IMR-90 (cell line): ENCODE measurements at regions not wholly inside any gene's neighbourhood (a gene's known extent, or its start where the extent isn't known, plus 50 kb on each side); places are given as distances from the start of the nearest gene placed in this dataset.
"Not testable (repeated sequence)": the region's sequence is repeated elsewhere in the genome, so short reads cannot be mapped to it uniquely, and the experiment has no call there.

ENCODE experiments used
- ATAC-seq: fragments of 200-7000 bp; cut with Tn5 transposase; 2 replicates; pipeline ENCODE4 v1.9.1; 2020; ENCODE audit warnings: low read depth, mild to moderate bottlenecking, moderate library complexity
- BruUV-seq: library from RNA; stranded (reverse); fragments of 400-500 nt; replicated peaks from 2 replicates; lab custom pipeline; 2021; lab: Mats Ljungman, UMichigan
- CTCF ChIA-PET: fragments of 300-600 bp; formaldehyde crosslinking; extraction: SDS; loops from one replicate; lab custom pipeline; 2021; ENCODE audit warnings: antibody characterized with exemption; lab: Yijun Ruan, JAX
- POLR2A ChIA-PET: fragments of 300-600 bp; sonication (Branson Sonifier 250); formaldehyde crosslinking; loops from one replicate; lab custom pipeline; 2022; ENCODE audit warnings: antibody characterized with exemption; ENCODE audit not compliant: unreplicated experiment; lab: Charles Lee
- DNase-seq: peaks from one replicate; pipeline ENCODE4 v3.0.0; 2013
- H2AFZ ChIP-seq: replicated peaks from 2 replicates; pipeline ENCODE3; 2013; ENCODE audit warnings: low read length, mild to moderate bottlenecking; ENCODE audit not compliant: poor library complexity
- H2AK5ac ChIP-seq: 2 replicates; pipeline ENCODE4 v1.6.1; 2013; ENCODE audit warnings: low read depth, low read length, inconsistent platforms
- H2AK9ac ChIP-seq: replicated peaks from 2 replicates; pipeline ENCODE3; 2013; ENCODE audit warnings: mild to moderate bottlenecking, low read depth, low read length, moderate library complexity; ENCODE audit not compliant: poor library complexity
- H2BK120ac ChIP-seq: 2 replicates; pipeline ENCODE4 v1.6.1; 2013; ENCODE audit warnings: low read depth, low read length, inconsistent platforms
- H2BK15ac ChIP-seq: 3 replicates; pipeline ENCODE4 v1.6.1; 2013; ENCODE audit warnings: low read depth, low read length, inconsistent platforms
- H2BK20ac ChIP-seq: 2 replicates; pipeline ENCODE4 v1.6.1; 2013; ENCODE audit warnings: low read depth, mild to moderate bottlenecking, inconsistent platforms, low read length, moderate library complexity
- H2BK5ac ChIP-seq: 2 replicates; pipeline ENCODE4 v1.6.1; 2013; ENCODE audit warnings: mild to moderate bottlenecking, low read depth, low read length, inconsistent platforms; ENCODE audit not compliant: poor library complexity, severe bottlenecking
- H3K14ac ChIP-seq: replicated peaks from 2 replicates; pipeline ENCODE4 v1.6.1; 2013; ENCODE audit warnings: low read depth, low read length, inconsistent platforms
- H3K18ac ChIP-seq: 2 replicates; pipeline ENCODE4 v1.6.1; 2013; ENCODE audit warnings: low read depth, low read length, control low read depth
- H3K23ac ChIP-seq: 2 replicates; pipeline ENCODE4 v1.6.1; 2013; ENCODE audit warnings: low read depth, low read length, inconsistent platforms
- H3K27ac ChIP-seq: 2 replicates; pipeline ENCODE4 v1.5.1; 2013; ENCODE audit warnings: mild to moderate bottlenecking, control low read depth, low read length; ENCODE audit not compliant: insufficient read depth
- H3K27me3 ChIP-seq: 2 replicates; pipeline ENCODE4 v1.6.1; 2013; ENCODE audit warnings: low read length; ENCODE audit not compliant: control insufficient read depth, insufficient read depth
- H3K36me3 ChIP-seq: 2 replicates; pipeline ENCODE4 v1.6.1; 2013; ENCODE audit warnings: low read length, mixed read lengths; ENCODE audit not compliant: control insufficient read depth, insufficient read depth
- H3K4ac ChIP-seq: 2 replicates; pipeline ENCODE4 v1.6.1; 2013; ENCODE audit warnings: low read depth, low read length, inconsistent platforms
- H3K4me1 ChIP-seq: 2 replicates; pipeline ENCODE4 v1.6.1; 2013; ENCODE audit warnings: low read length, mixed read lengths; ENCODE audit not compliant: control insufficient read depth, insufficient read depth
- H3K4me2 ChIP-seq: 2 replicates; pipeline ENCODE4 v1.6.1; 2013; ENCODE audit warnings: low read depth, mild to moderate bottlenecking, control low read depth, low read length, moderate library complexity
- H3K4me3 ChIP-seq: 2 replicates; pipeline ENCODE4 v1.5.1; 2013; ENCODE audit warnings: low read depth, mild to moderate bottlenecking, control low read depth, low read length, moderate library complexity; ENCODE audit not compliant: insufficient read depth
- H3K56ac ChIP-seq: 2 replicates; pipeline ENCODE4 v1.6.1; 2013; ENCODE audit warnings: low read length, inconsistent platforms; ENCODE audit not compliant: insufficient read depth; ENCODE audit errors: extremely low read depth
- H3K79me1 ChIP-seq, 2 experiments: 2 replicates each; pipeline ENCODE4 v1.6.1; 2013; ENCODE audit warnings: low read length in 2 of 2, inconsistent platforms in 1 of 2, low read depth in 1 of 2
- H3K9ac ChIP-seq: 2 replicates; pipeline ENCODE4 v1.6.1; 2013; ENCODE audit warnings: low read depth, low read length, control low read depth
- H3K9me1 ChIP-seq: 2 replicates; pipeline ENCODE4 v1.6.1; 2013; ENCODE audit warnings: low read length, inconsistent platforms; ENCODE audit not compliant: insufficient read depth
- H3K9me3 ChIP-seq: 2 replicates; pipeline ENCODE4 v1.6.1; 2013; ENCODE audit warnings: low read length; ENCODE audit not compliant: control insufficient read depth, insufficient read depth
- H4K20me1 ChIP-seq: 2 replicates; pipeline ENCODE4 v1.6.1; 2013; ENCODE audit warnings: low read length, inconsistent platforms; ENCODE audit not compliant: insufficient read depth
- H4K5ac ChIP-seq: 2 replicates; pipeline ENCODE4 v1.6.1; 2013; ENCODE audit warnings: mild to moderate bottlenecking, low read depth, low read length, control low read depth
- H4K8ac ChIP-seq, 2 experiments: 2 replicates each; pipeline ENCODE4 v1.6.1; 2013; ENCODE audit warnings: low read depth in 2 of 2, low read length in 2 of 2, control low read depth in 1 of 2, inconsistent platforms in 1 of 2
- H4K91ac ChIP-seq: 2 replicates; pipeline ENCODE4 v1.6.1; 2013; ENCODE audit warnings: low read depth, low read length, inconsistent platforms; ENCODE audit not compliant: insufficient read depth
- MAFK ChIP-seq: IDR thresholded peaks from 2 replicates; pipeline ENCODE4 v1.6.1; 2012; ENCODE audit warnings: low read depth, low read length, improper control_type of control experiment
- POLR2A ChIP-seq: IDR thresholded peaks from 2 replicates; pipeline ENCODE4 v1.6.1; 2012; ENCODE audit warnings: mild to moderate bottlenecking, low read depth, low read length
- WGBS, 2 experiments: methylation state at CpG; one replicate each; pipeline versions ENCODE4 v1.1.5 to v1.1.7; 2013; ENCODE audit warnings: missing lambda C conversion rate in 2 of 2; ENCODE audit not compliant: insufficient read length in 1 of 2; ENCODE audit errors: extremely low coverage in 2 of 2; 5-methylcytosine and 5-hydroxymethylcytosine counted together
- dilution Hi-C: fragments of 300-500 bp; cut with HindIII; formaldehyde crosslinking; loops from one replicate; pipeline ENCODE4 v1.14.3; 2018; ENCODE audit warnings: low sequenced_read_pairs; ENCODE audit not compliant: unreplicated experiment
- in situ Hi-C: fragments of 300-500 bp; cut with MboI; formaldehyde crosslinking; loops from 3 replicates; pipeline ENCODE4 v1.14.3; 2019; ENCODE audit warnings: low sequenced_read_pairs, inconsistent platforms, mixed read lengths
- intact Hi-C: fragments of 100-400 bp; cut with micrococcal nuclease; formaldehyde crosslinking; loops from 2 replicates; pipeline ENCODE4 v1.10.0; 2022
- TF ChIP-seq, protein P1 (sequence below): conservative IDR thresholded peaks from 2 replicates; pipeline ENCODE4 v1.5.1; 2012; ENCODE audit warnings: mild to moderate bottlenecking, low read depth, low read length, improper control_type of control experiment

DNA sequence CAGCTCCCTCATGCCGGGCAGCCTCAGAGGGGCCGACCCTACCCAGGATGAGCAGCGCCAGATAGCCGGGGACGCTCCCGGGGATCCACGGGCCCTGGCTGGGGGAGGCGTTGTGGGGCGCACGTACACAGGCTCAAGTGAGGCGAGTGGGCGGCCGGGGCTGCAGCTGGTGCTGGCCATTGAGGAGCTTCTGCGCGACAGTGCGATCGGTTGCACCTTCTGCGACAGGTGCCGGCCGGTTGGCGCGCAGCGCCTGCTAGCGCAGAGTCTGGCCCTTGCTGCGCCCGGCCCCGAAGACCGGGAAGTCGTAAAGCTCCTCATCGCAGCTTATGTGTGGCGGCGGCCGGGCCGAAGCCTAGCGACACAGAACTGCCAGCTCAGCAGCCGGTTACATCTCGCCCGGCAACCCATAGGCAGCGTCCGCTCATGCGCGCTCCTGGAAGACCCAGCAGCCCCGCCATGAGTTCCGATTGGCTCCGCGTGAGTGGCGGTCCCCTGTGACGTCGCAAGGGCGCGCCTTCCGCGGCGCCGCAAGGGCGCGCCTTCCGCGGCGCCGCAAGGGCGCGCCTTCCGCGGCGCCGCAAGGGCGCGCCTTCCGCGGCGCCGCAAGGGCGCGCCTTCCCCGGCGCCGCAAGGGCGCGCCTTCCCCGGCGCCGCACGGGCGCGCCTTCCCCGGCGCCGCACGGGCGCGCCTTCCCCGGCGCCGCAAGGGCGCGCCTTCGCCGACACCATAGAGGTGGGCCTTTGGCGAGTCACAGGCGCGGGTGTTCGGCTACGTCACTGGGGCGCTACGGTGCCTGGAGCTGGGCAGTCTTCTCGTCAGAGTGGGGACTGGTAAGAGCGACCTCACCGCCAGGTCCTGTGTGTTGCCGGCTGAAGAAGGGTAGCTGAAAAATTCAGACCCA, 308.6 kb downstream of the ZNF37A start:
- Histone ChIP-seq H3K23ac (0 out of 2 replicates have a peak overlapping the region, but pooled peaks have one; percentile 38), H3K18ac (peak overlapping the region; percentile 59), H3K27ac (peak overlapping the region; percentile 97), H2BK120ac (peak overlapping the region; percentile 40; the same call in 1 of the 2 replicates), H2BK5ac (peak overlapping the region; percentile 84), H3K4ac (peak overlapping the region; percentile 64), H3K4me2 (peak overlapping the region; percentile 96), H4K91ac (peak overlapping the region; percentile 79; the same call in 1 of the 2 replicates), H2AFZ (peak overlapping the region; percentile 87), H3K9ac (peak overlapping the region; percentile 95), H3K4me3 (peak overlapping the region; percentile 99), H3K14ac (0 out of 2 replicates have a peak overlapping the region, but pooled peaks have one; percentile 51), H4K5ac (peak overlapping the region; percentile 97), H4K8ac (peak overlapping the region; percentile 92 to 95)
- H3K56ac ChIP-seq, H2AK5ac ChIP-seq, BruUV-seq, H3K27me3 ChIP-seq, H3K36me3 ChIP-seq, H4K20me1 ChIP-seq, CTCF ChIA-PET, H3K9me1 ChIP-seq, H2BK20ac ChIP-seq, dilution Hi-C loops, H2AK9ac ChIP-seq, POLR2A ChIA-PET, H3K9me3 ChIP-seq, in situ Hi-C loops, intact Hi-C loops, H2BK15ac ChIP-seq, H3K4me1 ChIP-seq, H3K79me1 ChIP-seq: not testable (repeated sequence)
- TF ChIP-seq, protein P1, sequence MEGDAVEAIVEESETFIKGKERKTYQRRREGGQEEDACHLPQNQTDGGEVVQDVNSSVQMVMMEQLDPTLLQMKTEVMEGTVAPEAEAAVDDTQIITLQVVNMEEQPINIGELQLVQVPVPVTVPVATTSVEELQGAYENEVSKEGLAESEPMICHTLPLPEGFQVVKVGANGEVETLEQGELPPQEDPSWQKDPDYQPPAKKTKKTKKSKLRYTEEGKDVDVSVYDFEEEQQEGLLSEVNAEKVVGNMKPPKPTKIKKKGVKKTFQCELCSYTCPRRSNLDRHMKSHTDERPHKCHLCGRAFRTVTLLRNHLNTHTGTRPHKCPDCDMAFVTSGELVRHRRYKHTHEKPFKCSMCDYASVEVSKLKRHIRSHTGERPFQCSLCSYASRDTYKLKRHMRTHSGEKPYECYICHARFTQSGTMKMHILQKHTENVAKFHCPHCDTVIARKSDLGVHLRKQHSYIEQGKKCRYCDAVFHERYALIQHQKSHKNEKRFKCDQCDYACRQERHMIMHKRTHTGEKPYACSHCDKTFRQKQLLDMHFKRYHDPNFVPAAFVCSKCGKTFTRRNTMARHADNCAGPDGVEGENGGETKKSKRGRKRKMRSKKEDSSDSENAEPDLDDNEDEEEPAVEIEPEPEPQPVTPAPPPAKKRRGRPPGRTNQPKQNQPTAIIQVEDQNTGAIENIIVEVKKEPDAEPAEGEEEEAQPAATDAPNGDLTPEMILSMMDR, result 0 out of 2 replicates have a peak, but pooled peaks have one; percentile 1
- peak; percentile 81 for TF ChIP-seq MAFK
- TF ChIP-seq POLR2A, result peak; percentile 65
- peak; percentile 100 for ATAC-seq
- peak; percentile 94 for DNase-seq
- 3% methylated on average over 33 of the region's 110 CpGs; no CpG with 5 or more reads in 1 of the 2 experiments for WGBS, 2 experiments
